GM12865 (cell line): ENCODE measurements at regions not wholly inside any gene's neighbourhood (a gene's known extent, or its start where the extent isn't known, plus 50 kb on each side); places are given as distances from the start of the nearest gene placed in this dataset.

Experiments used
- DNase-seq: peaks from one replicate; pipeline ENCODE4 v3.0.0; 2010; ENCODE audit warnings: low read depth
- H3K4me3 ChIP-seq: 2 replicates; pipeline ENCODE4 v1.5.1; 2011; ENCODE audit warnings: mild to moderate bottlenecking, low read depth, low read length, control low read depth
- TF ChIP-seq, protein P1 (sequence below): IDR thresholded peaks from 2 replicates; pipeline ENCODE4 v1.5.1; 2011; ENCODE audit warnings: low read length, control low read depth, low read depth, inconsistent platforms; ENCODE audit not compliant: insufficient read depth; ENCODE audit errors: missing control alignments

DNA sequence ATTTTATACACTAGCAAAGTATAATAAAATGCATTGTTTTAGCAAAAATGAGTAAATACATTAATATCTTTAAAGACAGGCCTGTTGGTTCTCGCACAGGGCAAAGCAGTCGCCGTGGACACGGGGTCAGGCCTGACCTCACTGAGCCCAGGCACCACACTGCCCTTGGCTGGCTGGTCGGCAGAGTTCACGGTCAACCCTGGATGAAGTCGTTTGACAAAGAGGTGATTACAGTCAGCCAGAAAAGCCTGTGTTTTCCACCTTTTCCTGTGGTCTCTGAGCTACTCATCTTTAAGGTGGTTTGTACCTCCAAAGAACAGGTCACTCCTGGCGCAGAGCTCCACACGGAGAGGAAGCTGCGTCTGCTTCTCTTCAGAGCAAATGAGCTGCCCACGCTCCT, 191.5 kb downstream of the DLL1 start:
- H3K4me3 ChIP-seq, result no peak overlapping the region
- no peak for DNase-seq
- TF ChIP-seq, protein P1, sequence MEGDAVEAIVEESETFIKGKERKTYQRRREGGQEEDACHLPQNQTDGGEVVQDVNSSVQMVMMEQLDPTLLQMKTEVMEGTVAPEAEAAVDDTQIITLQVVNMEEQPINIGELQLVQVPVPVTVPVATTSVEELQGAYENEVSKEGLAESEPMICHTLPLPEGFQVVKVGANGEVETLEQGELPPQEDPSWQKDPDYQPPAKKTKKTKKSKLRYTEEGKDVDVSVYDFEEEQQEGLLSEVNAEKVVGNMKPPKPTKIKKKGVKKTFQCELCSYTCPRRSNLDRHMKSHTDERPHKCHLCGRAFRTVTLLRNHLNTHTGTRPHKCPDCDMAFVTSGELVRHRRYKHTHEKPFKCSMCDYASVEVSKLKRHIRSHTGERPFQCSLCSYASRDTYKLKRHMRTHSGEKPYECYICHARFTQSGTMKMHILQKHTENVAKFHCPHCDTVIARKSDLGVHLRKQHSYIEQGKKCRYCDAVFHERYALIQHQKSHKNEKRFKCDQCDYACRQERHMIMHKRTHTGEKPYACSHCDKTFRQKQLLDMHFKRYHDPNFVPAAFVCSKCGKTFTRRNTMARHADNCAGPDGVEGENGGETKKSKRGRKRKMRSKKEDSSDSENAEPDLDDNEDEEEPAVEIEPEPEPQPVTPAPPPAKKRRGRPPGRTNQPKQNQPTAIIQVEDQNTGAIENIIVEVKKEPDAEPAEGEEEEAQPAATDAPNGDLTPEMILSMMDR, result no peak

DNA sequence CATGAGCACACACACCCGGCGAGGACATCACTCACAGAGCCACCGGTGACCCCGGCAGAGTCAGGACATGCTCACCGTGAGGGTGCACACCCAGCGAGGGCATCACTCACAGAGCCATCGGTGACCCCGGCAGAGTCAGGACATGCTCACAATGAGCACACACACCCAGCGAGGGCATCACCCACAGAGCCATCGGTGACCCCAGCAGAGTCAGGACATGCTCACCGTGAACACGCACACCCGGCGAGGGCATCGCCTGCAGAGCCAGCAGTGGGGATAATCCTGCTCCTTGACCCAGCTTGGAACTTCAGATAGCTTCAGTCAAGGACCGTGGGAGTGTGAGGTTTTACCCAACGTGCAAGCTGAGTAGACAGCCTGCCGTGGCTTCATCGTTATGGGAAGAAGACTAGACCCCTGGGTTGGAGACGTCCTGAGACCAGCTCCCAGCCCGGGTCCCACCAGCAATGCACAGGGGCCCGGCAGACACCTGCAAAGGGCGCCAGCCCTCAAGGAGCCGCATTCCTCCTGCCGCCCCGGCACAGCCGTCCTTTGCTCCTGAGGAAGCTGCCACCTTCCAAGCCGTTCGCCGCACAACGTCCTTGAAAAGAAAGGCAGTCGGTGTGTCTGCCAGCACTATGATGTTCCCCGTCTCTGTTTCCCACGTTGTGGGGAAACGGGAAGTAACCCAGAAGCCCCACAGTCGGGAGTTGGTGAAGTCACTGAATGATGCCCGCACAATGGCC, 192.3 kb downstream of the DLL1 start:
- no peak for DNase-seq
- no peak overlapping the region for H3K4me3 ChIP-seq
- TF ChIP-seq, protein P1, result no peak

DNA sequence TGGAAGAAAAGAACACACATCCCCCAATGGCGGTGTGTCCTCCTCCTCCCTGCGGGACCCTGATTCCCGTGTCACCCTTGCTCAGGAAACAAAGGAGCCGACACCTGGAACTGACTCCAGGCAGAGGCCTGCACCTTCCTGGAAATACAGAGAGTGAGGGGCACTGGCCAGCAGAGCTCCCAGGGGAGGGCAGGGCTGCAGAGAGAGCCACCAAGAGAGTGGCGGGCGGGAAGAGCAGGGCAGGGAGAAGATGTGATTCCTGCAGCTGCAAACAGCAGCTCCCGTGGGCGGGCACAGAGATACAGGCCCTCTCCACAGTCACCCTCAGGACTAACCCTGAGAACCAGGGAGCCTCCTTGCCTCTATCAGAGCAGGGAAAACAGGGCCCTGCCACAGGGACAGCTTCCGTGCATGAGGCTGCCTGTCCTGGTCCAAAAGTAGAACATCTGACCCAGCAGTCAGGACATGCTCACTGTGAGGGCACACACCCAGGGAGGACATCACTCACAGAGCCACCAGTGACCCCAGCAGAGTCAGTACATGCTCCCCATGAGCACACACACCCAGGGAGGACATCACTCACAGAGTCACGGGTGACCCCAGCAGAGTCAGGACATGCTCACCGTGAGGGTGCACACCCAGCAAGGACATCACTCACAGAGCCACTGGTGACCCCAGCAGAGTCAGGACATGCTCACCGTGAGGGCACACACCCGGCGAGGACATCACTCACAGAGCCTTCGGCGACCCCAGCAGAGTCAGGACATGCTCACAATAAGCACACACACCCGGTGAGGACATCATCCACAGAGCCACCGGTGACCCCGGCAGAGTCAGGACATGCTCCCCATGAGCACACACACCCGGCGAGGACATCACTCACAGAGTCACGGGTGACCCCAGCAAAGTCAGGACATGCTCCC, 193.1 kb downstream of the DLL1 start:
- DNase-seq, result no peak
- TF ChIP-seq, protein P1, result no peak
- no peak overlapping the region for H3K4me3 ChIP-seq

DNA sequence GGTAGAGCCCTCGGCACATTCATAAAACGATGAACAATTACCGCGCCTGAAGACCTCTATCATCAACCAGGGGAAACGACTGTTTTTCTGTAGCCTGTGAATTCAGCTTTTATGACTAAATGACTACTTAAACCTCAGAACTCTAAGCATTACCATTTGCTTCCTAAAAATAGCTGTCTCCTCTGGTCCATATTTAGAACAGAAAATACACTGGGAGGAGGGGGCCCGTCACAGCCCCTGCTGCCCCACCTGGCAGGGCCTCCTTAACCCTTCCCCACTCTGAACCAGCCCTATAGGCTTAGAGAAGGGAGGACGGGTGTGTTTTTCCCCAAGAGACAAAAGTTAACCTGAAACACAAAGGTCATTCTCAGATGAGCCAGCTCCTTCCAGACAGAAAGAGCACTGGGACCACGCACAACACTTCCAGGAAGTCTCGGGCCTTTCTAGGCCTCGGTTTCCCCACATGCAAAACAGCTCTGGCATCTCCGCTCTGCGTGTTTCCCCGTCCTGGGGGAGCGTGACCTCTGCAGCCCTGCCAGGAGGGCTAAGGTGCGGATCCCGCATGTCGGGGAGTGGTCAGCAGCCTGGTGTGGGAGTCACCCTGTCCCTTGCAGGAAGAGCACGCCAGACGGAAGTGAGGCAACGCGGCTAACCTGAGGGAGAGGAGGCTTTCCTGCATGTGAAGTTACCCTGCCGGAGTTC, 193.9 kb downstream of the DLL1 start:
- no peak overlapping the region for H3K4me3 ChIP-seq
- DNase-seq, result no peak
- TF ChIP-seq, protein P1, result no peak

DNA sequence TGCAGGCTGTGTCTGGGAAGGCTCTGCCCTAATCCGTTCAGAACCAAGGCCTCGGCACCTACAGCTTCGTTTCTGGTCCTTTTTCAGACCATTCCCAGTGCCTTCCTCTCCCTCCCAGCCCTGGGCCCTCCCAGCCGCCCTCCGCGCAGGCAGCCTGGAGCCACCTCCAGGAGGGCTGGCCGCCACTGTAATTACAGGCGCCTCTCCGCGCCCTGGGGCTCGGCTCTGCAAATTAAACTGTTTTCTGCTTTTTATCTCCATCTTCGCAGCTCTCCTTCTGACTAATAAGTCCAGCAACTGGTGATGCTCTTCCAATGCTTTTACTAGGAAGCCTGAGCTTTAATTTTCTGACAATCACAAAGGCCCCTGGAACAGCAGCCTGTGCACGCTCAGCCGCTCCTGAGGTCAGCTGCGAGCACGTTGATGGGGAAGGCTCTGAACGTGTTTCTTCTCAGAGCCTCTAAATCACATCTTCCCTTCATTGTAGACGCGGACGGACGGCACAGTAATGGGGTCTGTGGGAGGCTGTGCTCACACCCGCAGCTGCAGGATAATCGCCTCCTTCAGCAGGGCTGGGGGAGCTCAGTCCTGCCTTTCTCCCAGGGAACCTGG, 194.6 kb downstream of the DLL1 start:
- TF ChIP-seq, protein P1, result no peak
- no peak for DNase-seq
- H3K4me3 ChIP-seq, result no peak overlapping the region

DNA sequence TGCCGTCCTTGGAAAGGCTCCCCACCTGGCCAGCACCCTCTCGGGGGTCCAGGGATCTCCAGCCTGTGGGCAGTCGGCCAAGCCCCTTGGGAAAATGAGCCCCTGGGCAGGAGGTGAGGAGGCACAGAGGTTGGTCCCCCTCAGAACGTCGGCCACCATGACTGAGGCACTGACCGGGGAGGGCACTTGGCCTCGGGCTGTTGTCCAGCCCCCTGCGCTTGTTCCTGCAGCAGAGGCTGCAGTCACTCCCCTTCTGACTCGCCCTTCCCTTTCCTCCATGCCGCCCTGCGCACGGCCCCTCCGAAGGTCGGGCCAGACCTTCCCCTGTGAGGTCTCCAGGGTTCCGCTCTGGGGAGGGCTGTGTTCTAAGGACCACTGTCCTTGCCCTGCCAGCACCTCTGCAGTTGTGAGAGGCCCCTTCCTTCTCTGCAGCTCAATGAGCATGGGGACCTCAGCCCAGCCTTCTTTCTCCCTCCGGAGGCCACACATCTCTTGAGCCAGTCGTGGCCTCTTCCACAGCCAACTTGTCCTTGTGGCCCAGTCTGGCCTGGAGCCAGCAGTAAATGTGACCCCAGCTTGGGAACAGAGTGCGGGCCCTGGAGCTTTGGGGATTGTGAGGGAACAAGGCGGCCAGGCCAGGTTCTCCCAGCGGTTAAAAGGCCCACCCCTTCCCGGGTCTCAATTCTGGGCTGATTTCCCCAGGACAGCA, 195.5 kb downstream of the DLL1 start:
- TF ChIP-seq, protein P1, result no peak
- H3K4me3 ChIP-seq, result no peak overlapping the region

More for the DNA sequence above, 195.5 kb downstream of the DLL1 start:
- no peak for DNase-seq
